ENCODE measurements at regions not wholly inside any gene's neighbourhood (a gene's known extent, or its start where the extent isn't known, plus 50 kb on each side); places are given as distances from the start of the nearest gene placed in this dataset.

DNA sequence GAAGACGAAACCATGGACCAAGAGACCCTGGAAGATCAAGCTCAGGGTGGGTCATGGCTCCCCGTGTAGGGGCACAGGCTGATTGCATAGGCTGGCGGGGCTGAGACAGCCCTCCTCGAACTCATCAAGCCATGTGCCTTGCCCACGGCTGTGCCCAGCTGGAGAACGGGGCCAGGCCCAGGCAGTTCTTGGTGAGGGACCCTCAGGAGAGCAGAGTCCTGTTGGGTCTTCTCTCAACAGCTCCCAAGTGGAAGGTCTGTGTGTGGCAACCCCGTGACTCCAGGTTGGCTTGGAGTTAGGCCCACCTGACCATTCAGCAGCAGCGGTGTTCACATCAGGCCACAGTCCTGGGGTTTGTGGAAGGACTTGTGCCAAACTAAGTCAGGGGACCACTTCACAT lies 276.5 kb downstream of the QKI start:
- Histone ChIP-seq H3K4me3 (no peak overlapping the region), H3K27ac (no peak overlapping the region)
- TF ChIP-seq, protein P1, sequence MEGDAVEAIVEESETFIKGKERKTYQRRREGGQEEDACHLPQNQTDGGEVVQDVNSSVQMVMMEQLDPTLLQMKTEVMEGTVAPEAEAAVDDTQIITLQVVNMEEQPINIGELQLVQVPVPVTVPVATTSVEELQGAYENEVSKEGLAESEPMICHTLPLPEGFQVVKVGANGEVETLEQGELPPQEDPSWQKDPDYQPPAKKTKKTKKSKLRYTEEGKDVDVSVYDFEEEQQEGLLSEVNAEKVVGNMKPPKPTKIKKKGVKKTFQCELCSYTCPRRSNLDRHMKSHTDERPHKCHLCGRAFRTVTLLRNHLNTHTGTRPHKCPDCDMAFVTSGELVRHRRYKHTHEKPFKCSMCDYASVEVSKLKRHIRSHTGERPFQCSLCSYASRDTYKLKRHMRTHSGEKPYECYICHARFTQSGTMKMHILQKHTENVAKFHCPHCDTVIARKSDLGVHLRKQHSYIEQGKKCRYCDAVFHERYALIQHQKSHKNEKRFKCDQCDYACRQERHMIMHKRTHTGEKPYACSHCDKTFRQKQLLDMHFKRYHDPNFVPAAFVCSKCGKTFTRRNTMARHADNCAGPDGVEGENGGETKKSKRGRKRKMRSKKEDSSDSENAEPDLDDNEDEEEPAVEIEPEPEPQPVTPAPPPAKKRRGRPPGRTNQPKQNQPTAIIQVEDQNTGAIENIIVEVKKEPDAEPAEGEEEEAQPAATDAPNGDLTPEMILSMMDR (IDR thresholded peaks at IDR 0.05): no peak
- no peak for DNase-seq (ENCODE audit: low spot score)

DNA sequence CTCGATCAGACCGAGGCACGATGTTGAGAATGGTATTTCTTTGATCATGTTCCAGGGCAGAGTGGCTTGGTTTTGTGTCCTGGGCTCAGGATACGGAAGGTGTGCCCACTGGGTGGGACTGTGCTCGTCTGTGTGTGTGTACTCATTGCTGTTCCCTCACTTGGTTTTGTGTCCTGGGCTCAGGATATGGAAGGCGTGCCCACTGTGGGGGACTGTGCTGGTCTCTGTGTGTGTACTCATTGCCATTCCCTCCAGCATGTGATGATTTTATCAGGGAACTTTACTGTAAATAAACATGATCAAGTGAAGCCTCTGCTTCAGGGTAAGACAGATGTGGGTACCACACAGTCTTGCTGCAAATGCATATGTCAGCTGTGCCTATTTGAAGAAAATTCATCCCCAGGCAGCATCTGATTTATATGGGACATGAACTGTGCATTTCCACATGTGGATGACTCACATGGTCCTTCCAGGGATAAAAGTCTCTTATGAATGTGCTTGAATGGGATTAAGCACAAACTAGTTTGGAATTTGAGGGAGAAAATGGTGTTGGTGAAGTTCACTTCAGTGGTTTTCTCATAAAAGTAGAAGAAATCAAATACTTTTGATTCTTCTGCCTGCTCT lies 274.3 kb downstream of the QKI start:
- H3K27ac ChIP-seq: no peak overlapping the region

GRCh38 chr6:163687075-163687474 lies 272.6 kb downstream of the QKI start:
- Histone ChIP-seq H3K4me3 (no peak overlapping the region), H3K27ac (no peak overlapping the region)
- TF ChIP-seq, protein P1 (IDR thresholded peaks at IDR 0.05): no peak
- DNase-seq (ENCODE audit: low spot score): no peak

More for the DNA sequence above, 274.3 kb downstream of the QKI start:
- TF ChIP-seq, protein P1 (IDR thresholded peaks at IDR 0.05): no peak
- no peak overlapping the region for H3K4me3 ChIP-seq
- DNase-seq (ENCODE audit: low spot score): no peak

GRCh38 chr6:163686301-163686700 lies 271.8 kb downstream of the QKI start:
- TF ChIP-seq, protein P1 (IDR thresholded peaks at IDR 0.05): no peak
- DNase-seq (ENCODE audit: low spot score): no peak
- Histone ChIP-seq H3K4me3 (no peak overlapping the region), H3K27ac (no peak overlapping the region)

- no peak overlapping the region for H3K27ac ChIP-seq
- DNase-seq (ENCODE audit: low spot score): no peak
- H3K4me3 ChIP-seq: no peak overlapping the region
- TF ChIP-seq, protein P1 (IDR thresholded peaks at IDR 0.05): no peak
These were observed 268.6 kb downstream of the QKI start for GRCh38 chr6:163683105-163683622.

DNA sequence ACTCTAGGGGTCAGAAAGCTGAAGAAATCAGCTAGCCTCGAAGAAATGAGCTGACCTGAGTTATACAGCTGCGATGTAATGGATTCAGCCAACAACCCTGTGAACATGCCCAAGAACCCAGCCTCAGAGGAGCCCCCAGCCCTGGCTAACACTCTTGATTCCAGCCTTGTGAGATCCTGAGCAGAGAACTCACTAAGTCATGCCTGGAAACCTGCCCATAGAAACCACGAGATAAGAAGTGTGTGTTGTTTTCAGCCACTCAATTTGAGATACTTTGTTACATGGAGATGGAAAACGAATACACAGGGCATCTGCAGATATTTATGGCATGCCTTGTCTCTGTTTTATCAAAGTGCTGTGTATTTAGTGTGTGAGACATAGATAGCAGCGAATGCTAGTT lies 265.2 kb downstream of the QKI start:
- TF ChIP-seq, protein P1 (IDR thresholded peaks at IDR 0.05): no peak
- no peak overlapping the region for H3K4me3 ChIP-seq
- no peak for DNase-seq (ENCODE audit: low spot score)
- no peak overlapping the region for H3K27ac ChIP-seq

DNA sequence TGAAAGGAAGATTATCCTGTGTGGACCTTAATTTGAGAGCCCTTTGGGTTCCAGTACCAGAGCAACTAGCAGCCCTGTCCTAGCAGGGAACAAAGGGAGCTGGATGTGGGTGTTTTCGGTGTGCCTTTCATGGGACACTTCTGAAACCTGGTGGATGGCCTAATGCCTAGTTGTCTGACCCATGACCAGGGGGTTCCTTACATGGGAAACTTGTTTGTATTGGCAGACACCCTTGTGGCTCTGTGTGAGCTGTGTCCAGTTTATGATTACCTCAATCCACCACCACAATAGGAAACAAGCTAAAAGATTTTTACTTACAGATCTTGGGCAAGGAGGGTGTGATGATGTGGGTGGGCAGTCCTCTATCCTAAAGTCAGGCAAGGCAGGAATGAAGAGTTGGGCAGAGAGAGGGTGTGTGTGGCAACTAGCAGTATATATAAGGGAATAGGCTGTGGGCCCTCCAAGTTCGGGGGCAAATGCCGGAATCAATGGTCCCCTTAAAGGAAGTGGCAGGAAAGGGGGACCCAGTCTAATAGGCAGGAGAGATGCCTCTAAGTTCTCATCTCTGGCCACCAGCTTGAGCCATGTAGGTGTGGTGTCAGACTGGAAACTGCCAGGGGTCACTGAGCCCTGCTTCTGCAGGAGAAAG lies 264.6 kb downstream of the QKI start:
- Histone ChIP-seq H3K4me3 (no peak overlapping the region), H3K27ac (no peak overlapping the region)
- DNase-seq (ENCODE audit: low spot score): no peak
- TF ChIP-seq, protein P1 (IDR thresholded peaks at IDR 0.05): no peak
